ENCODE measurements at regions not wholly inside any gene's neighbourhood (a gene's known extent, or its start where the extent isn't known, plus 50 kb on each side); places are given as distances from the start of the nearest gene placed in this dataset.

DNA sequence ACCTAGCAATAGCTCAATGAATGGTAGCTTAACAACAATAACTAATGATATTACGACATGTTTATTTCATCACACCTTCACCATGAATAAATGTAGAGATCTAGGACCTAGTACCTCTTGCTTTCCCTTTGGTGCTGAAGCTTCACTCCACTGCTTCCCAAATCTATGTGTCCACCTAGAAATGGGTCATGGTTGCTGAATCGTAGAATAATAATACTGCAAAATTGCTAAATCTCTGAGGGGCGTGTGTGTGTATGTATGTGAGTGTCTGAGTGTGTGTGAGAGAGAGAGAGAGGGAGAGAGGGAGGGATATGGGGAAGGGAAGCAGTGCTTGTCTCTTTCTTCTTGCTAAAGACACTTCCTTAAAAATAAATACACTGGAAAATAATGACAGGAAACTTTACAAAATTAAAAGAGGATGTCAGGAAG, 109.3 kb upstream of the BMP2K start:
- TF ChIP-seq POLR2A (IDR thresholded peaks at IDR 0.05) = no peak
- TF ChIP-seq, protein P1, sequence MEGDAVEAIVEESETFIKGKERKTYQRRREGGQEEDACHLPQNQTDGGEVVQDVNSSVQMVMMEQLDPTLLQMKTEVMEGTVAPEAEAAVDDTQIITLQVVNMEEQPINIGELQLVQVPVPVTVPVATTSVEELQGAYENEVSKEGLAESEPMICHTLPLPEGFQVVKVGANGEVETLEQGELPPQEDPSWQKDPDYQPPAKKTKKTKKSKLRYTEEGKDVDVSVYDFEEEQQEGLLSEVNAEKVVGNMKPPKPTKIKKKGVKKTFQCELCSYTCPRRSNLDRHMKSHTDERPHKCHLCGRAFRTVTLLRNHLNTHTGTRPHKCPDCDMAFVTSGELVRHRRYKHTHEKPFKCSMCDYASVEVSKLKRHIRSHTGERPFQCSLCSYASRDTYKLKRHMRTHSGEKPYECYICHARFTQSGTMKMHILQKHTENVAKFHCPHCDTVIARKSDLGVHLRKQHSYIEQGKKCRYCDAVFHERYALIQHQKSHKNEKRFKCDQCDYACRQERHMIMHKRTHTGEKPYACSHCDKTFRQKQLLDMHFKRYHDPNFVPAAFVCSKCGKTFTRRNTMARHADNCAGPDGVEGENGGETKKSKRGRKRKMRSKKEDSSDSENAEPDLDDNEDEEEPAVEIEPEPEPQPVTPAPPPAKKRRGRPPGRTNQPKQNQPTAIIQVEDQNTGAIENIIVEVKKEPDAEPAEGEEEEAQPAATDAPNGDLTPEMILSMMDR (IDR thresholded peaks at IDR 0.05) = no peak
